Uterus (tissue), 2 donors: ENCODE measurements at regions not wholly inside any gene's neighbourhood (a gene's known extent, or its start where the extent isn't known, plus 50 kb on each side); places are given as distances from the start of the nearest gene placed in this dataset.

Source experiments
- POLR2A ChIP-seq, 2 donors: fragments of 450-650 bp; IDR thresholded peaks; one replicate each; pipeline ENCODE4 v1.6.1; 2016; ENCODE audit warnings: antibody characterized with exemption in 2 of 2, mild to moderate bottlenecking in 1 of 2, moderate library complexity in 1 of 2
- TF ChIP-seq, protein P1 (sequence below), 4 experiments: fragments of 200-600 bp in 2 of 4; fragments of 450-650 bp in 2 of 4; sonication (generic) in 2 of 4; IDR thresholded peaks; one replicate each; pipeline ENCODE4 v1.5.1; 2016 to 2019; ENCODE audit warnings: antibody characterized with exemption in 4 of 4, mild to moderate bottlenecking in 2 of 4, moderate library complexity in 1 of 4

GRCh38 chr16:86370062-86370461 is 140.3 kb upstream of the FOXF1 start:
- TF ChIP-seq, protein P1, sequence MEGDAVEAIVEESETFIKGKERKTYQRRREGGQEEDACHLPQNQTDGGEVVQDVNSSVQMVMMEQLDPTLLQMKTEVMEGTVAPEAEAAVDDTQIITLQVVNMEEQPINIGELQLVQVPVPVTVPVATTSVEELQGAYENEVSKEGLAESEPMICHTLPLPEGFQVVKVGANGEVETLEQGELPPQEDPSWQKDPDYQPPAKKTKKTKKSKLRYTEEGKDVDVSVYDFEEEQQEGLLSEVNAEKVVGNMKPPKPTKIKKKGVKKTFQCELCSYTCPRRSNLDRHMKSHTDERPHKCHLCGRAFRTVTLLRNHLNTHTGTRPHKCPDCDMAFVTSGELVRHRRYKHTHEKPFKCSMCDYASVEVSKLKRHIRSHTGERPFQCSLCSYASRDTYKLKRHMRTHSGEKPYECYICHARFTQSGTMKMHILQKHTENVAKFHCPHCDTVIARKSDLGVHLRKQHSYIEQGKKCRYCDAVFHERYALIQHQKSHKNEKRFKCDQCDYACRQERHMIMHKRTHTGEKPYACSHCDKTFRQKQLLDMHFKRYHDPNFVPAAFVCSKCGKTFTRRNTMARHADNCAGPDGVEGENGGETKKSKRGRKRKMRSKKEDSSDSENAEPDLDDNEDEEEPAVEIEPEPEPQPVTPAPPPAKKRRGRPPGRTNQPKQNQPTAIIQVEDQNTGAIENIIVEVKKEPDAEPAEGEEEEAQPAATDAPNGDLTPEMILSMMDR (IDR thresholded peaks at IDR 0.05) = no peak
- no peak for TF ChIP-seq POLR2A (IDR thresholded peaks at IDR 0.05)
